Tibial nerve (tissue), 4 donors: ENCODE measurements at regions not wholly inside any gene's neighbourhood (a gene's known extent, or its start where the extent isn't known, plus 50 kb on each side); places are given as distances from the start of the nearest gene placed in this dataset.

Source experiments
- DNase-seq, 2 donors: peaks; one replicate each; pipeline ENCODE4 v3.0.0-alpha.2; 2019; ENCODE audit warnings: low spot score in 2 of 2
- H3K27ac ChIP-seq, 4 donors: fragments of 200-600 bp; sonication (generic) in 3 of 4; one replicate each; pipeline ENCODE4 v1.5.1; 2017 to 2019; ENCODE audit warnings: mild to moderate bottlenecking in 1 of 4
- H3K27me3 ChIP-seq, 2 donors: fragments of 200-600 bp; sonication (generic) in 1 of 2; one replicate each; pipeline versions ENCODE4 v1.5.1 to v1.6.0; 2017 to 2019
- H3K36me3 ChIP-seq, 3 donors: fragments of 200-600 bp; sonication (generic); one replicate each; pipeline ENCODE4 v1.5.1; 2018 to 2019
- H3K4me1 ChIP-seq, 4 donors: fragments of 200-600 bp; sonication (generic) in 3 of 4; one replicate each; pipeline ENCODE4 v1.5.1; 2017 to 2019
- H3K4me3 ChIP-seq, 4 donors: fragments of 200-600 bp; sonication (generic) in 3 of 4; one replicate each; pipeline ENCODE4 v1.5.1; 2017 to 2019; ENCODE audit warnings: mild to moderate bottlenecking in 1 of 4, moderate library complexity in 1 of 4
- H3K9me3 ChIP-seq, 4 donors: fragments of 200-600 bp; sonication (generic) in 3 of 4; one replicate each; pipeline ENCODE4 v1.5.1; 2017 to 2019
- EP300 ChIP-seq, 2 donors: sonication (generic); formaldehyde crosslinking; IDR thresholded peaks; one replicate each; pipeline ENCODE4 v1.6.1; 2017; ENCODE audit warnings: antibody characterized with exemption in 2 of 2, mild to moderate bottlenecking in 1 of 2
- POLR2A ChIP-seq, 2 donors: fragments of 450-650 bp; IDR thresholded peaks; one replicate each; pipeline ENCODE4 v1.6.1; 2017; ENCODE audit warnings: antibody characterized with exemption in 2 of 2, mild to moderate bottlenecking in 2 of 2, moderate library complexity in 2 of 2
- WGBS, 2 donors: methylation state at CpG; one replicate each; pipeline ENCODE4 v1.1.5; 2018; 5-methylcytosine and 5-hydroxymethylcytosine counted together
- TF ChIP-seq, protein P1 (sequence below), 5 experiments: fragments of 200-600 bp in 3 of 5; fragments of 450-650 bp in 2 of 5; sonication (generic) in 3 of 5; IDR thresholded peaks; one replicate each; pipeline ENCODE4 v1.5.1; 2016 to 2019; ENCODE audit warnings: antibody characterized with exemption in 5 of 5, mild to moderate bottlenecking in 3 of 5, moderate library complexity in 2 of 5

DNA sequence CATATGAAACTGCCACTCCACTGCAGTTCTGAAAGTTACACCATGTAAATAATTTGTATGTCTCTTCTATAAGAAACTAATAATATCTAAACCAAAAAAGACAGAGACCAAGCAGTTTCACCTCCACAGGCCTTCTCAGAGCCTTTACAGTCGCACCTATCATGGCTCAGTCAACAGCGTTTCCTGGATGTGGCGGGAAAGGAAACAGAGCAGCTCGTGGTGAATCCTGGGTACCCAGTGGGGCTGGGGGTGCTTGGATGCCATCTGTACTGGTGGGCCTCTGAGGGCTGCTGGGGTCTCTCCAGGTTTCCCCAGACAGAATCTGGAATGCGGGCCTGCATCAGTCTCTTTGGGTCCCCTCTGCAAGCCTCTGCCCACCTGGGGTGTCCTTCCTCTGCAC lies 100.2 kb upstream of the CASZ1 start:
- TF ChIP-seq, protein P1, sequence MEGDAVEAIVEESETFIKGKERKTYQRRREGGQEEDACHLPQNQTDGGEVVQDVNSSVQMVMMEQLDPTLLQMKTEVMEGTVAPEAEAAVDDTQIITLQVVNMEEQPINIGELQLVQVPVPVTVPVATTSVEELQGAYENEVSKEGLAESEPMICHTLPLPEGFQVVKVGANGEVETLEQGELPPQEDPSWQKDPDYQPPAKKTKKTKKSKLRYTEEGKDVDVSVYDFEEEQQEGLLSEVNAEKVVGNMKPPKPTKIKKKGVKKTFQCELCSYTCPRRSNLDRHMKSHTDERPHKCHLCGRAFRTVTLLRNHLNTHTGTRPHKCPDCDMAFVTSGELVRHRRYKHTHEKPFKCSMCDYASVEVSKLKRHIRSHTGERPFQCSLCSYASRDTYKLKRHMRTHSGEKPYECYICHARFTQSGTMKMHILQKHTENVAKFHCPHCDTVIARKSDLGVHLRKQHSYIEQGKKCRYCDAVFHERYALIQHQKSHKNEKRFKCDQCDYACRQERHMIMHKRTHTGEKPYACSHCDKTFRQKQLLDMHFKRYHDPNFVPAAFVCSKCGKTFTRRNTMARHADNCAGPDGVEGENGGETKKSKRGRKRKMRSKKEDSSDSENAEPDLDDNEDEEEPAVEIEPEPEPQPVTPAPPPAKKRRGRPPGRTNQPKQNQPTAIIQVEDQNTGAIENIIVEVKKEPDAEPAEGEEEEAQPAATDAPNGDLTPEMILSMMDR (IDR thresholded peaks at IDR 0.05), result no peak
- TF ChIP-seq POLR2A (IDR thresholded peaks at IDR 0.05), result no peak
- no peak for TF ChIP-seq EP300 (IDR thresholded peaks at IDR 0.05)
- DNase-seq, result no peak
- Histone ChIP-seq H3K4me3 (no peak overlapping the region), H3K9me3 (no peaks in the 10 kb centered on the region), H3K4me1 (peaks cover 0 to 17% (median 5%) of the 10 kb centered on the region in 4 donors), H3K27me3 (peaks cover 0 to 23% of the 10 kb centered on the region in 2 donors), H3K36me3 (no peaks in the 10 kb centered on the region), H3K27ac (no peak overlapping the region)
- 82 to 83% methylated on average over 5 of the region's 5 CpGs for WGBS, 2 donors

DNA sequence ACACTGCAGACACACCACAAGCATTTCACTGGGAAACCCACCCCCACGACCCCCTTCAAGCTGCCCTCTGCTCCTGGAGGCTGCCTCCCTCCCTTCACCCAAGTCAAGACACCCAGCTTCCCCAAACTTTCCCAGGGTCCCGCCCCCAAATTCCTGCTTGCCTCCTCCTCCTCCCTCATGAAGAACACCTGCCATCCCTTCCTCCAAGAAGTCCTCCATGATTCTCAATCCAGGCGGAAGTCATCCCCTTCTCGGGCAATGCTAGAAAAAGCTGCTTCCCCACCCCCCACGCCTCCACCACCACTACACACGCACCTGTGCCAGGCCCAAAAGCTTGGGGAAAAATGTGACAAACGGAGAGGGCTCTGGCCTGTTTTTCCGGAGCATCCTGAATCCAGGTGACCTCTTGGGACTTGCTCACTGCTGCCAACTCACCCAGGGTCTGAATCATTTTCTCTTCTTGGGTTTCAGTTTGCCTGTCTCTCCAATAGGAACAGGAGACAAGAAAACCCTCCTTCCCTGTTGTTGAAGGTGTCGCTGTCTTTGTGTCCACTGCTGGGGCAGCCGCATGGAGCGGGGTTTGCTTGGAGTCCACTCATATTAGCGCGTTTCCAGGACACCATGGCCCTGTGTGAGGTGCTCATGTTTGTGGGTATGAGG lies 101.0 kb upstream of the CASZ1 start:
- Histone ChIP-seq H3K4me1 (peaks cover 0 to 17% (median 5%) of the 10 kb centered on the region in 4 donors), H3K9me3 (no peaks in the 10 kb centered on the region), H3K27ac (no peak overlapping the region), H3K27me3 (peaks cover 0 to 15% of the 10 kb centered on the region in 2 donors), H3K4me3 (no peak overlapping the region), H3K36me3 (no peaks in the 10 kb centered on the region)
- TF ChIP-seq, protein P1 (IDR thresholded peaks at IDR 0.05), result no peak
- TF ChIP-seq EP300 (IDR thresholded peaks at IDR 0.05) (no peak), POLR2A (IDR thresholded peaks at IDR 0.05) (no peak)
- 90 to 91% methylated on average over 13 of the region's 13 CpGs for WGBS, 2 donors
- DNase-seq, result no peak

DNA sequence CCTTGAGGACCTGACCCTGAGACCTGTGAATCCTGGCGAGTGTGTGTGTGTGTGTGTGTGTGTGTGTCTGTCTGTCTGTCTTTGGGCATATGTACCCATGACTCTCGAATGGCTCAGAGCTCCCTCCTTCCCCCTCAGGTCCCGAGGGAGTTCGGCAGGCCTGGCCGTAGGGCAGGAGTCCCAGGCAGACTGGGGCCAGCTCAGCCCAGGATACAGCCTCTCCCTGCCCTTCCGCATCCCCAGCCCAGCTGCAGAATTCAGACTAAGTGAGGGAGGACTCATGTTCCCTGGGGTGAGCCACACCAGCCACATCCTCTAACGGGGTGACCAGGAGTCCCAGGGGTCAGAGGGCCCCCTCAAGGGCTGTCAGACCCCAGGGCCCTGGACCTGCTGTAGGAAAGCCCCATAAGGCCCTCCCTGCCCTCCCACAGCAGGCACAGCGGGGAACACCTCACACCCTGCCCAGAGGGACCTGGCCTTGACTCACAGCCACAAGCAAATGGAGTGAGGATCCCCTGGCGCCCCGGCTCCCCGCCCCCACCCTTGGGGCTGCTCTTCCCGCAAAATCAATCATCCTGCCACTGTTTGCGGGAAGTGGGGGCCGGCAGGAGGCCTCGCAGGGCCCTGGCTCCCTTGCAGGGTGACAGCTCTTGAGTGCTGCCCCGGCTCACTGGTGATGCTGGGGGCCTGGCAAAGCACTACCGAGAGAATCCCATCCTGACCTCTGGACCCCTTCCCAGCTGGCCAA lies 101.7 kb upstream of the CASZ1 start:
- no peak overlapping the region for H3K27ac ChIP-seq
- H3K36me3 ChIP-seq, result no peaks in the 10 kb centered on the region
- no peak for DNase-seq
- peaks cover 0 to 10% of the 10 kb centered on the region in 2 donors for H3K27me3 ChIP-seq
- no peaks in the 10 kb centered on the region for H3K9me3 ChIP-seq
- peaks cover 0 to 17% (median 5%) of the 10 kb centered on the region in 4 donors for H3K4me1 ChIP-seq
- WGBS, 2 donors, result 52 to 64% methylated on average over 3 to 4 of the region's 17 CpGs
- TF ChIP-seq, protein P1 (IDR thresholded peaks at IDR 0.05), result no peak
- no peak for TF ChIP-seq EP300 (IDR thresholded peaks at IDR 0.05)
- no peak for TF ChIP-seq POLR2A (IDR thresholded peaks at IDR 0.05)
- no peak overlapping the region for H3K4me3 ChIP-seq

DNA sequence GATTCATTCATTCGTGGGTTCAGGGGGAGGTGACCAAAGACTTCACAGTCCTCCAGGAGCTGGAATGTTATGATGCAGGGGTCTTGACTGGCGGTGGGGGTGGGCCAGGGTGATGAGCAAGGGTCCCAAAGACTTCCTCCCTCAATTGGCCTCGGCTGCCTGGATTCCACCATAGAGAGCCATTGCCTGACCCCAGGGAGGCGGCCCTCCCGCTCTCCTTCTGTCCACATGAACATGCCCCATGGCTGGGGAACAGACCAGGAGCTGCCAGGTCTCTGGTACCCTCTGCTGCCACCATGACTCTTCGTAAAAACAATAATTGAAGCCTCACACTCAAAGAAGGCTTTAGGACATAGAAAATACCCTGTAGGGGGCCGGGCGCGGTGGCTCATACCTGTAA lies 102.5 kb upstream of the CASZ1 start:
- Histone ChIP-seq H3K9me3 (no peaks in the 10 kb centered on the region), H3K27me3 (peaks cover 0 to 5% of the 10 kb centered on the region in 2 donors), H3K36me3 (no peaks in the 10 kb centered on the region), H3K4me3 (no peak overlapping the region), H3K4me1 (peaks cover 0 to 17% (median 5%) of the 10 kb centered on the region in 4 donors), H3K27ac (no peak overlapping the region)
- DNase-seq, result no peak
- TF ChIP-seq POLR2A (IDR thresholded peaks at IDR 0.05), result no peak
- TF ChIP-seq, protein P1 (IDR thresholded peaks at IDR 0.05), result no peak
- TF ChIP-seq EP300 (IDR thresholded peaks at IDR 0.05), result no peak
- 82 to 87% methylated on average over 9 of the region's 9 CpGs for WGBS, 2 donors
